ENCODE measurements at regions not wholly inside any gene's neighbourhood (a gene's known extent, or its start where the extent isn't known, plus 50 kb on each side); places are given as distances from the start of the nearest gene placed in this dataset.

DNA sequence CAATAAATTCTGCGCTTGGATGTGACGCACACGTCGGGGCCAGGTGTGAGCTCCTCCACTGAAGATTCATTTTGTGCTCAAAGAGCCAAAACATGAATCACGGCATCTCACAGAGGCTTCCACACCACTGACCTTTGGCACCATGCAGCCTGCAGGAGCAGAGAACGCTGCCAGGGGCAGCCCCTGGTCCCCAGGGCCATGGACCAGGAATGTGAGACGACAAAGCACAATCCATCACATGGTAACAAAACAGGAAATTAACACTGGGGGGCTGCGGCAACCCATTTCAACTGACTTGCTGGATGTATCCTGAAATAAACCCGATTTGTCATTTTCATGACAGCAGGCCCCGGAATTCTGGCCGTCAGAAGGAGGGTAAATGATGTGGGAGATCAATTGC, 167.5 kb upstream of the IGF1R start:
- no peak for DNase-seq

DNA sequence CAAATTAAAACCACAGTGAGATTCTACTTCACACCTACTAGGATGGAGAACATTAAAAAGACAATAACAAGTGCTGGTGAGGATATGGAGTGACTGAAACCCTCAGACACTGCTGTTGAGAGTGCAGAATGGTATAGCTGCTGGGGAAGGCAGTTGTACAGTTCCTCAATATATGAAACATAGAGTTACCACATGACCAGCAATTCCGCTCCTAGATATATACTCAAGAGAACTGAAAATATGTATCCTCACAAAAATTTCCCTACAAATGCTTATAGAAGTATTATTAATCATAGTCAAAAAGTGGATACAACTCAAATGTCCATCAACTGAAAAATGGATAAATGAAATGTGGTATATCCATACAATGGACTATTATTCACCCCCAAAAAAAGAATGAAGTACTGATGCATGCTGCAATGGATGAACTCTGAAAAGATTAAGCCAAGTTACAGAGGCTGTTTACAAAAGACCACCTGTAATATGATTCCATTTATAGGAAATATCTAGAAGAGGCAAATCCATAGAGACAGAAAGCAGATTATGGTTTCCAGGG, 164.7 kb upstream of the IGF1R start:
- DNase-seq = no peak

GRCh38 chr15:98484914-98485313, 163.4 kb upstream of the IGF1R start:
- no peak for DNase-seq

- DNase-seq = no peak
Observed at GRCh38 chr15:98485451-98485850, 162.9 kb upstream of the IGF1R start.

GRCh38 chr15:98493966-98494511, 154.3 kb upstream of the IGF1R start:
- no peak for DNase-seq

DNA sequence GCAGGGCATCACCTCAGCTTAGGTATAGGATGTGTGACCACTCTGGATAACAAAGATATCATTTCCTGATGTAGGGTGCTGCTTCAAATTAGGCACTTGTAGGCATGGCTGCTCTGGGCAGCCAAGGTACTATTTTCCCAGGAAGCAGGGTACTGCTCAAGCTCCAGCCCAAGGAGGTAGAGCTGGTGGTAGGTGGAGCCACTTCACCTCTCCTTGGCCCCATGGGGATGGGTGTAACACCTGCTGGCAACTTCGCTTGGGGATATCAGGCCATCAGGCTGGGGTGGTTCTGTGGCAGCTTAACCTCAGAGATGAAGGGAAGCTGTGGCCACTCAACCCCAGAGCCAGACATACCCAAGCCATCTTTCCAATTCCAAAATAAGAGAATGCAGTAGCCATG, 147.1 kb upstream of the IGF1R start:
- no peak for DNase-seq

DNA sequence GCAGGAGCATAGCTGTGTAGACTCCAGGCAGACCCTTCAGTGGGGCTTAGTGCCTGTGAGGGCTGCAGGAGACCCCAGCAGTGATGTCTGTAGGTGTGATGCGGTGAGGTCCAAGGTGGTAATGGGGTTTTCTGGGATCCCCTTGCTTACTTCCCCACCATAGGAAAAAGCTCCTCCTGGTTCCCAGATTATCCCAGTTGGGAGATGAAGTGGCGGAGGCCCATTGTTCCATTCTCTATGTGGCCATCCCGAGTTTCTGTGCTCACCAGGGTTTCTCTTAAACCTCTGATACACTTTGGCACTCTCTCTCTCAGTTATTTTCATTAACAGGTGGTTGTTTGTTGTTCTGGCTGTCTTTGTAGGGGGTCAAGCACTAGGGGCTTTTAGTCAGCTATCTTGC, 146.7 kb upstream of the IGF1R start:
- no peak for DNase-seq

GRCh38 chr15:98503970-98504369, 144.4 kb upstream of the IGF1R start:
- DNase-seq = no peak

- DNase-seq = no peak
Observed at GRCh38 chr15:98504998-98505397, 143.3 kb upstream of the IGF1R start.

DNA sequence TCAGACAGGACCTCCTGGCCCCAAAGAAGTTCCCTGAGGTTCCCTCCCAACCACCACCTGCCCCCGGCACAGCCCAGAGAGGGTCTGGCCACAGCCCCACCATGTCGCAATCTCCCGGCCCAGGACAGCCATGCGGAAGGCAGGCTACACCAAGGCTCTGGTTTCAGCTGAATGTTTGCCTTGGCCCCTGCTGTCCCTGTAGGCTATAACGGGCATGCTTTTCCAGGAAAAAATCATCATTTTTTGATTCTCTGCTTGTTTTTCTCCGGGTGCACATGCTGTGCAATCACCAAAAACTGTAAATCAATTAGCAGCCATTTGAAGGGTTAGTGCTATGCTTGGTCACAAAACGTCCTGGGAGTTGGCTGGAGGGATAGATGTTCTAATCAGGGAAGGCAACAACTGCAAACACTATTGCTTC, 142.7 kb upstream of the IGF1R start:
- DNase-seq = no peak

DNA sequence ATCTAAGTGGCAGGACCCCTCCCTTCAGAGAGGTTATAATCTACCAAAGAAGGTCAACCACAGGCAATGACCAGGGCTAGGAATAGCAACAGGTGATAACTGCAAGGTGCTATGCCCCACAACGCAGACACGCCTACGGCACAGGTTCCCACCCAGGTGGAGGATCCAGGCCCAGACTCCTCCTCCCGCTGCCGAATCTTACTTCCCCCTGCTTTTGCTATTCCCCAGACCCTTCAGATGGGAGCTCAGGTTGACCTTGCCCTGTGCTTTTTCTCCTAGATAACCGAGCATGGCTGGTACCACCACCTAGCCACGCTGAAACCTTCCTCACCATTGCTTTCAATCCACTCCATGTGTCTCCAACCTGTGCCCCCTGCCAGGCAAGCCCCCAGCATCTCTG, 142.2 kb upstream of the IGF1R start:
- no peak for DNase-seq

DNA sequence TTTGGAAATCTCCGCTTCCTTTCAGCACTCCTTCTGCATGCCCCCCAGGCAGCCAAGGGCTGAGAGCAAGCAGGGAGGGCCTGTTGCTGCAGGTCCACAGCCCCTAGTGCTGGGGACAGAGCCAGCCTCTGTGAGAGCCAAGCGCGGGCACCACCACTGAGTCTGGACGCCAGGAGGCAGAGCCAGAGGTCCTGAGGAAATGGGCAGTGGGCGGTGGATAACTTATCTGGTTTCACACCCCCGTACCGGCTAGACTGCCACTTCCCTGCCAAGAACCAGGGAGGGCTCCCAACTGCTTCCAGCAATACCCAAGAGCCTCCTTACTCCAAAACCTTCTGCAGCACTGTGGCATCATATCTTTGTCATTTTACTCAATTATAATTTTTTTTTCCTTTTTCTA, 141.6 kb upstream of the IGF1R start:
- DNase-seq = no peak

DNA sequence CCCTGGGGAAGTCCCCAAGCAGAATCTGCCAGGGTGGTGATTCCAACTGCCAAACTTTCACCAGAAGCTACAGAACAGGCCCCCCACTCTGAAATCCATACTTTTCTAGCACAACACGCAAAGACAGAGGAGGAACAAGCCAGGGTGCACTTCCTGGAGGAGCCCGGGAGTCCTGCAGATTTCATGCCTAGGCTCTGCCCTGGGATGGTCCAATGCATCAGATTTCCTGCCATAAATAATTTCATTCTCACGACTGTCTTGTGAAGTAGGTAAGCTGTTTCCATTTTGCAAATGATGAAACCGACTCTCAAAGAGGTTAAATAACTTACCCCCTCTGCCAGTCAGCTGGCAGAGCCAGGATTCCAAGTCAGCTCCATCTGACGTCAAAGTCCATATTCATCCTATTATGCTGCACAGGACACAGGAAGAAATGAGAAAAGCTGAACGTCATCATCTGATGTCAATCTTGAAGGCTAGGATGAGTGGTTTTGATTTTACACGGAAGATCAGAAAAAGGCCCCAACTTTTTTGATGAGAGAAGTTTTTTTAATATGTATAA, 134.8 kb upstream of the IGF1R start:
- DNase-seq = no peak

GRCh38 chr15:98514034-98514622, 134.2 kb upstream of the IGF1R start:
- no peak for DNase-seq

DNA sequence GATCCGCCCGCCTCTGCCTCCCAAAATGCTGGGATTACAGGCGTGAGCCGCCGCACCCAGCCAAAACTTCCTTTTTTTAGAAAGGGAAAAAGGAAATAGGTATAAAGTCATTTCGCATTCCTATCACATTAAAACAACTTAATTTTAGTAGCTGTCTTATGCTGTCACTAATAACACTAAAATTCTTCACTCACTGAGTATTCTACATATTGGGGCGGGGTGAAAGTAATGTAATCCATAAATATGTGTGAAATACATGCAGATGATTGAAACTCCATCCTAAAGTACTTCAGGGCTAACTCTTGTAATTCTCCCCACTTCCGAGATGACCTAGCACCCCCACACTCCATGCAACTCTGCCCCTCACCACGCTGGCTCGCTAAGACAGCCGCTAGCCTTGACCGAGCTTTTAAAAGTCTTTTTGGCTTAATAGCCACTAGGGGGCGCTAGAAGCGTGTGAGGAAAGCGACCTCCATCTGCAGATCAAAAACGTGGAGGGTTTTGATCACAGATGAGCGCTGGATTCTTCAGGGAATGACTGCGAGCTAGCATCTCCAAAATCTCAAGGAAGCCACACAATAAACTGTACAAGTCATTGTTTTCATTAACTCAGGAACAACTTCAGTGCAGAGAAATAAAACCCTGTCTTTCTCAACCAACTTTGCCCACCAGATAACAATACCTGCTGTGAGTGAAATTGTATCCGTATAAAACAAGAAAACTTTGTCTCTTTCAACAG, 129.3 kb upstream of the IGF1R start:
- peak; percentile 49 for DNase-seq

DNA sequence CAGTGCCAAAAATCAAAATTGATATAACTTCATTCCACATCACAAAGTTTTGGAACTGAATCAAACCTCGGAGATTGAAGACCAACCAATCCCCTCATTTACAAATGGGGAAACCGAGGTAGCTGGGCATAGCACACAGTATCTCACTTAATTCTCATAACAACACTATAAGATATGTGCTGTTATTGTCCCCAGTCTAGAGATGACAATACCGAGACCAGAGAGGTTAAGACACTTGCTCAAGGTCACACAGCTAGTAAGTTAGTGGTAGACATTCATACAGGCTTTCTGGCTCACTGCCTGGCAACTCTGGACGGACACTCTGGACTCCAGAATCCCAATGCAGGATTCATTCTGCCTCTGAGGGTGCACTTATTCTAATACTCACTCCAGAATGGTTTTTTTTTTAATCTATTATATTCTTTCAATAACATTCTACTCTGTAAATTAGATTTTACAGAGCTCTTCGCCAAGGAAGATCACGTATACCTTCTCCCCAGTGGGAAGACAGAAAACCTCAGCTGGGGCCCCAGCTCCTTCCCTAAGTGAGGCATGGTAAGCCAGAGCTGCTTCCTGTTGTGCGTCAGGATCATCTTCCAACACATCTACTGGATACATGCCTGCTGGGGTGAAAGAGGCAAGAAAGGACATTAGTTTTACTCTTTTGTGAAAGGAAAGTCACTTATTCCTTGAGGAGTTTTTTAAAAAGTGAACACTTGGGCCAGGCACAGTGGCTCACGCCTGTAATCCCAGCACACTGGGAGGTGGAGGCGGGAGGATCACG, 128.4 kb upstream of the IGF1R start:
- no peak for DNase-seq

GRCh38 chr15:98522127-98522526, 126.2 kb upstream of the IGF1R start:
- DNase-seq = no peak

DNA sequence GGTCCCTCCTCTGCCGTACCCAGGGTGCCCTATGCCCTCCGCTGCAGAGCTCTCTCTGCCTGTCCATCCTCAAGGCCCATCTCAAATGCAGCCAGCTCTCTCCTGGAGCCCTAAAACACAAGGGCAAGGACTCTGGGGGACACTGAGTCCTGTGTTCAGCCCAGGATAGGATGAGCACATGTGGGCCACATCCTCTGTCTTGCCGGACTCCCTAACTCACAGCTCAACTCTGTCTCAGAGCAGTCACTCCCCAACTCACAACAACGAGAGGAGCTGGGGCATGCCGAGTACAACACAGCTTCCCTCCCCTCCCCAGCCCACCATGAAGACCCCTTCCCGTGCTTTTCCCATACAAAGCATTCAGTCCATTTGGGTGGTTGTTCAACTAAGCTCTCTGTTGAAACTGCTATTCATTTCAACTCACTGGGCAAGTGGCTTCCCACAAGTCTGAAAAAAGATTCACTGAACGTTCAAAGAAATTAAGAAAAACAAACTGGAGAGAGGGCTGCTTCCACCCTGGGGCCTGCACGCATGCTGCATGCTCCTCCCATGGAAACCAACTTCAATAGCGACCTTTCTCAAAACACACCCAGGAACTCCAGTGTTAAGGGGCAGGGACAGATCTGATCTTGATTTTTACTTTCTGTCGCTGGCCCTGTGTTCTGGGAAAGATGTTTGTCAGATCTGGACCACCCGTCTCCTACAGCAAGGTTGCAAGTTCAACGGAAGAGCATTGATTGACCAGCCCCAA, 124.3 kb upstream of the IGF1R start:
- DNase-seq = no peak

- no peak for DNase-seq
Observed at GRCh38 chr15:98524838-98525660, 123.3 kb upstream of the IGF1R start.

DNA sequence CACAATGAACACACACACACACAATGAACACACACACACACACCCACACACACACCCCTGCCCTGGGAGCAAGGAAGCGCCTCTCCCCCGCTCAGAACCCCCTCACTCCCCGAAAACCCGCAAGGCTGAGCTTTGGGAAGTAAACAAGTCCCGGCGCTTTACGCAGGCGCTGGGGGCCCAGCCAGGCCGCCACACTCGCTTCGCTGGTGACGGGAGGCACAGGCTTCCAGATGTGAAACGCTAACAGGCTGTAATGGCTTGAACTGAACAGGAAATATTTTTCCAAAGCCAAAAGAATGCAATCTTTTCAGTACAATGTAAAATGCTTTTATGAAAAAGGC, 122.7 kb upstream of the IGF1R start:
- no peak for DNase-seq

DNA sequence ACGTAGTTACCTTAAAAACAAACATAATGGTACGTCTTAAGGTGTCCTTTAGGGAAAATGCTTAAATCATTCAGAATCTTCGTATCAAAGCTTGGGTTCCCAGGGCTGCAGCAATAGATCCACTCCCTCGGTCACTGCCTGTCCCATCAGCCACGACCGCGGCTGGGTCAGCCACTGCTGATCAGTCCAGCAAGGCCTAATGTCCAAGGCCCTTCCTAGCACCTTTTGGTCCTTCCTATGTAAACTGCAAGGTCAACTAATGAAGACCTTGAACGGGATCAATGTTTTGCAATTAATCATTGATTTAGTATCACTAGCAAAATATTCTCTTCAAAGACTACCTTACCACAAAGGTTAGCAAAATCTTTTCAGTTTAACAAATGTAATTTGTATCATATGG, 122.2 kb upstream of the IGF1R start:
- DNase-seq = no peak

All from stimulated activated CD4-positive, alpha-beta T cell treated with anti-CD3 and anti-CD28 coated beads, Interleukin-4, amount 100 ng/mL, for 24 hours (primary cell).